GM23338 (cell line): ENCODE measurements at regions not wholly inside any gene's neighbourhood (a gene's known extent, or its start where the extent isn't known, plus 50 kb on each side); places are given as distances from the start of the nearest gene placed in this dataset.

Experiments
- ATAC-seq: fragments of 200-7000 bp; cut with Tn5 transposase; 3 replicates; pipeline ENCODE4 v1.9.1; 2020
- DNase-seq: peaks from one replicate; pipeline ENCODE4 v3.0.0-alpha.2; 2015; ENCODE audit warnings: low spot score
- H2AFZ ChIP-seq: fragments of 200-600 bp; sonication (generic); 2 replicates; pipeline ENCODE4 v1.8.0; 2016; ENCODE audit warnings: antibody characterized with exemption, mild to moderate bottlenecking, moderate library complexity
- H3F3A ChIP-seq: fragments of 200-600 bp; sonication (generic); replicated peaks from 2 replicates; pipeline ENCODE4 v1.8.0; 2017; ENCODE audit warnings: antibody characterized with exemption, mixed run types, low read depth
- H3K27ac ChIP-seq: fragments of 200-600 bp; sonication (generic); 2 replicates; pipeline ENCODE4 v1.6.1; 2016; ENCODE audit warnings: low read depth
- H3K27me3 ChIP-seq: fragments of 200-600 bp; sonication (generic); 2 replicates; pipeline ENCODE4 v1.8.0; 2016; ENCODE audit warnings: mild to moderate bottlenecking, mixed run types, moderate library complexity; ENCODE audit not compliant: insufficient read depth
- H3K36me3 ChIP-seq: fragments of 200-600 bp; sonication (generic); 2 replicates; pipeline ENCODE4 v1.8.0; 2016; ENCODE audit warnings: mild to moderate bottlenecking; ENCODE audit not compliant: insufficient read depth
- H3K4me1 ChIP-seq: fragments of 200-600 bp; sonication (generic); 2 replicates; pipeline ENCODE4 v1.8.0; 2016; ENCODE audit warnings: mild to moderate bottlenecking, moderate library complexity; ENCODE audit not compliant: insufficient read depth
- H3K4me2 ChIP-seq: fragments of 200-600 bp; sonication (generic); 2 replicates; pipeline ENCODE4 v1.7.1; 2017; ENCODE audit warnings: mixed run types
- H3K4me3 ChIP-seq: fragments of 200-600 bp; sonication (generic); 2 replicates; pipeline ENCODE4 v1.6.1; 2016; ENCODE audit warnings: mixed run types
- H3K79me2 ChIP-seq: fragments of 200-600 bp; sonication (generic); replicated peaks from 2 replicates; pipeline ENCODE4 v1.8.0; 2017; ENCODE audit warnings: mild to moderate bottlenecking; ENCODE audit not compliant: insufficient read depth
- H3K9me2 ChIP-seq: fragments of 200-600 bp; sonication (generic); 2 replicates; pipeline ENCODE4 v1.8.0; 2017; ENCODE audit not compliant: insufficient read depth
- H4K20me1 ChIP-seq: fragments of 200-600 bp; sonication (generic); replicated peaks from 2 replicates; pipeline ENCODE4 v1.8.0; 2017; ENCODE audit warnings: mild to moderate bottlenecking; ENCODE audit not compliant: insufficient read depth
- H3K27ac Mint-ChIP-seq: 2 replicates; pipeline ENCODE4 v1.8.0; 2020; ENCODE audit warnings: inconsistent platforms, mild to moderate bottlenecking, moderate library complexity, mixed read lengths
- H3K27me3 Mint-ChIP-seq: 3 replicates; pipeline ENCODE4 v1.8.0; 2022; ENCODE audit warnings: low read depth, mild to moderate bottlenecking, moderate library complexity, mixed read lengths, inconsistent platforms; ENCODE audit not compliant: insufficient read depth, poor library complexity
- H3K36me3 Mint-ChIP-seq: 3 replicates; pipeline ENCODE4 v1.8.0; 2021; ENCODE audit warnings: low read depth, mild to moderate bottlenecking, inconsistent platforms, moderate library complexity, mixed read lengths
- H3K4me1 Mint-ChIP-seq: 3 replicates; pipeline ENCODE4 v1.8.0; 2020; ENCODE audit warnings: mild to moderate bottlenecking, inconsistent platforms, mixed read lengths
- H3K4me3 Mint-ChIP-seq: 3 replicates; pipeline ENCODE4 v1.8.0; 2021; ENCODE audit warnings: moderate library complexity, mild to moderate bottlenecking, inconsistent platforms, mixed read lengths
- H3K9me3 Mint-ChIP-seq: 3 replicates; pipeline ENCODE4 v1.8.0; 2020; ENCODE audit warnings: moderate library complexity, mild to moderate bottlenecking, inconsistent platforms, mixed read lengths
- CREB1 ChIP-seq: fragments of 250-450 bp; sonication (Bioruptor Pico); IDR thresholded peaks from 2 replicates; pipeline ENCODE4 v1.5.0; 2020; ENCODE audit warnings: low read depth, mild to moderate bottlenecking, moderate library complexity
- CTCF ChIP-seq, 2 experiments: fragments of 200-600 bp in 1 of 2; sonication (generic) in 1 of 2; conservative IDR thresholded peaks; 2 replicates each; pipeline versions ENCODE4 v1.5.1 to v1.6.1; 2016 to 2017; ENCODE audit warnings: antibody characterized with exemption in 2 of 2, low read depth in 2 of 2, mild to moderate bottlenecking in 2 of 2, moderate library complexity in 1 of 2
- EZH2 ChIP-seq: fragments of 200-600 bp; sonication (generic); IDR thresholded peaks from one replicate; pipeline ENCODE4 v1.8.0; 2017; ENCODE audit warnings: antibody characterized with exemption, mild to moderate bottlenecking, low read depth; ENCODE audit not compliant: unreplicated experiment
- EZH2phosphoT487 ChIP-seq: fragments of 200-600 bp; sonication (generic); IDR thresholded peaks from one replicate; pipeline ENCODE4 v1.8.1; 2018; ENCODE audit warnings: antibody characterized with exemption; ENCODE audit not compliant: unreplicated experiment
- JUNB ChIP-seq: IDR thresholded peaks from one replicate; pipeline ENCODE4 v1.6.1; 2016; ENCODE audit warnings: antibody characterized with exemption; ENCODE audit not compliant: unreplicated experiment
- NANOG ChIP-seq: IDR thresholded peaks from 2 replicates; pipeline ENCODE4 v1.6.1; 2016; ENCODE audit warnings: antibody characterized with exemption, borderline replicate concordance
- POLR2AphosphoS5 ChIP-seq: IDR thresholded peaks from 2 replicates; pipeline ENCODE4 v1.6.1; 2016; ENCODE audit warnings: antibody characterized with exemption, low read depth
- REST ChIP-seq: IDR thresholded peaks from one replicate; pipeline ENCODE4 v1.6.1; 2018; ENCODE audit warnings: antibody characterized with exemption; ENCODE audit not compliant: unreplicated experiment
- STAT1 ChIP-seq: IDR thresholded peaks from one replicate; pipeline ENCODE4 v1.6.1; 2016; ENCODE audit warnings: antibody characterized with exemption; ENCODE audit not compliant: unreplicated experiment
- ZNF114 ChIP-seq: fragments of 250-450 bp; sonication (Bioruptor Pico); IDR thresholded peaks from 2 replicates; pipeline ENCODE4 v1.5.0; 2020; ENCODE audit warnings: mild to moderate bottlenecking, moderate library complexity
- ZNF462 ChIP-seq: fragments of 250-450 bp; sonication (Bioruptor Pico); IDR thresholded peaks from 2 replicates; pipeline ENCODE4 v1.5.0; 2020; ENCODE audit warnings: mild to moderate bottlenecking, moderate library complexity

- Histone ChIP-seq H4K20me1 (no peaks in the 10 kb centered on the region), H2AFZ (0 out of 2 replicates have a peak overlapping the region, but pooled peaks have one; percentile 59), H3K79me2 (no peaks in the 10 kb centered on the region), H3K9me2 (no peaks in the 10 kb centered on the region), H3K4me1 (no peaks in the 10 kb centered on the region), H3K36me3 (no peaks in the 10 kb centered on the region), H3K4me2 (no peak overlapping the region), H3K27me3 (no peaks in the 10 kb centered on the region), H3K27ac (no peak overlapping the region), H3F3A (no peaks in the 10 kb centered on the region), H3K4me3 (no peak overlapping the region)
- no peaks in the 10 kb centered on the region for H3K4me1 Mint-ChIP-seq
- no peak overlapping the region for H3K4me3 Mint-ChIP-seq
- peaks cover 3% of the 10 kb centered on the region; the same call in 1 of the 3 replicates for H3K9me3 Mint-ChIP-seq
- H3K27ac Mint-ChIP-seq, result no peak overlapping the region
- H3K36me3 Mint-ChIP-seq, result no peaks in the 10 kb centered on the region
- ATAC-seq (no peak), DNase-seq (no peak)
- TF ChIP-seq ZNF462 (CRISPR knock-in tag), result no peak
- TF ChIP-seq JUNB, result no peak
- TF ChIP-seq REST, result no peak
- no peak for TF ChIP-seq ZNF114 (CRISPR knock-in tag)
- no peak for TF ChIP-seq POLR2AphosphoS5
- TF ChIP-seq EZH2phosphoT487, result no peak
- TF ChIP-seq CREB1, result no peak
- no peak for TF ChIP-seq EZH2
- TF ChIP-seq STAT1, result no peak
- no peak for TF ChIP-seq CTCF (conservative IDR thresholded peaks at IDR 0.05; ENCODE audit: low read depth in 2 of 2)
- TF ChIP-seq NANOG, result no peak
- H3K27me3 Mint-ChIP-seq, result no peaks in the 10 kb centered on the region
These were observed 405.8 kb upstream of the FAM98A start for GRCh38 chr2:34004936-34005335.
